Gastroesophageal sphincter (tissue), 3 donors: ENCODE measurements at regions not wholly inside any gene's neighbourhood (a gene's known extent, or its start where the extent isn't known, plus 50 kb on each side); places are given as distances from the start of the nearest gene placed in this dataset.

Experiments
- POLR2A ChIP-seq, 2 donors: fragments of 450-650 bp; IDR thresholded peaks; one replicate each; pipeline ENCODE4 v1.6.1; 2017; ENCODE audit warnings: antibody characterized with exemption in 2 of 2, mild to moderate bottlenecking in 2 of 2, moderate library complexity in 1 of 2
- TF ChIP-seq, protein P1 (sequence below), 4 experiments: fragments of 200-600 bp in 2 of 4; fragments of 450-650 bp in 2 of 4; sonication (generic) in 1 of 4; IDR thresholded peaks; one replicate each; pipeline ENCODE4 v1.5.1; 2017 to 2019; ENCODE audit warnings: antibody characterized with exemption in 4 of 4, mild to moderate bottlenecking in 2 of 4, moderate library complexity in 2 of 4

DNA sequence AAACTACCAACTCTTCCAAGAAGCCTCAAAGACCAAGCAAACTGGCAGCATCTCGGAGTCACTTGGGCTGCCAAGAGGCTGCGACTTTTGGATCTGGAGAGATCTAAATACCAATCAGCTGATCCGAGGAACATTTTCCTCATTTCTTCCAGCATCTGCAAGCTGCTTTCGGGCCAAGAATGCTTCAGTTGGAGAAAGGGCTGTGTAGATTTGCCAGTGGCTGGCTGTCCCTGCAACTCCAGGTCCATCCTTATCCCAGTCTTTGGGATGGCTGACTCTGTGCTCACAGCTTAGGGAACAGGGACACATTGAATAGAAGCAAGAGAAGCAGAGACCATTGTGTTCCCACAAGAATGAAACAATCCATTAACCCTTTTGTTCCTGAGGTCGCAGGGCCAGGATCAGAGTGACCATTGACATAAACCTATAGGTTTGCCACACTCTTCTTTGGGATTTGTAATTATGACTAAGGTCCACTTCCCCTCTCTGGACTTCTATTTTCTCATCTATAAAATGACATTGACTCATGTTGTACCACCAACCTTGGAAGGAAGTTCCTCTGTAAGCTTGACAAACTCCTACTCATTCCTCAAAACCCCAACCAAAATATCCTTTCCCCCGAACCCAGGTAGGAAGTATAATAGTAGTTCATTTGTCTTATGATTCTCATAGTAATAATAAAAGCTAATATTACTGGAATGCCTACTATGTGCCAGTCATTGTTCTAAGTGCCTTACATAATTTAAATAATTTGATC lies 340.8 kb downstream of the MN1 start:
- TF ChIP-seq POLR2A (IDR thresholded peaks at IDR 0.05): no peak
- TF ChIP-seq, protein P1, sequence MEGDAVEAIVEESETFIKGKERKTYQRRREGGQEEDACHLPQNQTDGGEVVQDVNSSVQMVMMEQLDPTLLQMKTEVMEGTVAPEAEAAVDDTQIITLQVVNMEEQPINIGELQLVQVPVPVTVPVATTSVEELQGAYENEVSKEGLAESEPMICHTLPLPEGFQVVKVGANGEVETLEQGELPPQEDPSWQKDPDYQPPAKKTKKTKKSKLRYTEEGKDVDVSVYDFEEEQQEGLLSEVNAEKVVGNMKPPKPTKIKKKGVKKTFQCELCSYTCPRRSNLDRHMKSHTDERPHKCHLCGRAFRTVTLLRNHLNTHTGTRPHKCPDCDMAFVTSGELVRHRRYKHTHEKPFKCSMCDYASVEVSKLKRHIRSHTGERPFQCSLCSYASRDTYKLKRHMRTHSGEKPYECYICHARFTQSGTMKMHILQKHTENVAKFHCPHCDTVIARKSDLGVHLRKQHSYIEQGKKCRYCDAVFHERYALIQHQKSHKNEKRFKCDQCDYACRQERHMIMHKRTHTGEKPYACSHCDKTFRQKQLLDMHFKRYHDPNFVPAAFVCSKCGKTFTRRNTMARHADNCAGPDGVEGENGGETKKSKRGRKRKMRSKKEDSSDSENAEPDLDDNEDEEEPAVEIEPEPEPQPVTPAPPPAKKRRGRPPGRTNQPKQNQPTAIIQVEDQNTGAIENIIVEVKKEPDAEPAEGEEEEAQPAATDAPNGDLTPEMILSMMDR (IDR thresholded peaks at IDR 0.05): no peak
